Hepatocyte (in vitro differentiated cells): ENCODE measurements at regions not wholly inside any gene's neighbourhood (a gene's known extent, or its start where the extent isn't known, plus 50 kb on each side); places are given as distances from the start of the nearest gene placed in this dataset.

Source experiments
- CTCF ChIP-seq: fragments of 200-600 bp; sonication (generic); IDR thresholded peaks from 2 replicates; pipeline ENCODE4 v1.5.1; 2016; ENCODE audit warnings: antibody characterized with exemption, mild to moderate bottlenecking; ENCODE audit not compliant: poor library complexity
- EZH2 ChIP-seq: fragments of 200-600 bp; sonication (generic); IDR thresholded peaks from 2 replicates; pipeline ENCODE4 v1.6.1; 2016; ENCODE audit warnings: antibody characterized with exemption, mild to moderate bottlenecking, borderline replicate concordance
- EZH2phosphoT487 ChIP-seq: fragments of 200-600 bp; sonication (generic); IDR thresholded peaks from one replicate; pipeline ENCODE4 v1.6.1; 2018; ENCODE audit warnings: antibody characterized with exemption, mild to moderate bottlenecking, low read depth, moderate library complexity; ENCODE audit not compliant: unreplicated experiment, severe bottlenecking

GRCh38 chr10:28969413-28969812 is 292.1 kb downstream of the BAMBI start:
- TF ChIP-seq CTCF = no peak
- TF ChIP-seq EZH2 = no peak
- TF ChIP-seq EZH2phosphoT487 = no peak
